ENCODE measurements at regions not wholly inside any gene's neighbourhood (a gene's known extent, or its start where the extent isn't known, plus 50 kb on each side); places are given as distances from the start of the nearest gene placed in this dataset.
"Not testable (repeated sequence)": the region's sequence is repeated elsewhere in the genome, so short reads cannot be mapped to it uniquely, and the experiment has no call there.

DNA sequence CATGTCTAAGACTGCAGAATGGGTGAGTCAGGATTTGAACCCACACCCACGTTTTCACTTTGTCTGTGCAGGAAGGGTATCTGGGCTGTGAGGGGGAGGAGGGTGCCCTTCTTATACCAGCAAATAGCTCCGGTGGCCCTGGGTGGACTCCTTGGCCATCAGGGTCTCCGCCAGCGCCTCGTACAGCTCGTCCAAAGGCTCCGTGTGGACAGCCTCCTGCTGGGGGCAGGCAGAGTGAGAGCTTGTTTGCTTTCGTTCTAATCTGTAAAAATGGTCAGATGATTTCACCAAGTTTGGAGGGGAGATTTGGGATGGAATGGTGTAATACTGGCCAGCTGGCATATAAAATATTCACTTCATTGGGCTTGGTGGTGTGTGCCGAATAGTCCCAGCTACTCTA is 111.7 kb upstream of the CCZ1B start:
- not testable (repeated sequence) for H2AFZ ChIP-seq (ENCODE audit: low read length); DNase-seq; H3F3A ChIP-seq (ENCODE audit: insufficient read depth, low read length); H3K9me2 ChIP-seq (replicated peaks; ENCODE audit: insufficient read depth, low read length); H3K27ac ChIP-seq (ENCODE audit: low read length); H3K9me3 ChIP-seq (replicated peaks; ENCODE audit: insufficient read depth, low read length); H3K27me3 ChIP-seq (replicated peaks; ENCODE audit: insufficient read depth, low read length); H3K4me2 ChIP-seq (ENCODE audit: low read depth, low read length); H3K79me2 ChIP-seq (ENCODE audit: low read length); H3K36me3 ChIP-seq (replicated peaks; ENCODE audit: insufficient read depth, low read length); H3K4me3 ChIP-seq (ENCODE audit: low read length); H4K20me1 ChIP-seq (ENCODE audit: insufficient read depth, low read length); H3K9ac ChIP-seq (ENCODE audit: low read length); H3K4me1 ChIP-seq (ENCODE audit: low read length)

- not testable (repeated sequence) for H3K4me1 ChIP-seq (ENCODE audit: low read length); H2AFZ ChIP-seq (ENCODE audit: low read length); H3K79me2 ChIP-seq (ENCODE audit: low read length); H3K4me2 ChIP-seq (ENCODE audit: low read depth, low read length); DNase-seq; H3K9me2 ChIP-seq (replicated peaks; ENCODE audit: insufficient read depth, low read length); H3F3A ChIP-seq (ENCODE audit: insufficient read depth, low read length); H3K27ac ChIP-seq (ENCODE audit: low read length); H4K20me1 ChIP-seq (ENCODE audit: insufficient read depth, low read length); H3K36me3 ChIP-seq (replicated peaks; ENCODE audit: insufficient read depth, low read length); H3K9ac ChIP-seq (ENCODE audit: low read length); H3K9me3 ChIP-seq (replicated peaks; ENCODE audit: insufficient read depth, low read length); H3K27me3 ChIP-seq (replicated peaks; ENCODE audit: insufficient read depth, low read length); H3K4me3 ChIP-seq (ENCODE audit: low read length)
- TF ChIP-seq, protein P1, sequence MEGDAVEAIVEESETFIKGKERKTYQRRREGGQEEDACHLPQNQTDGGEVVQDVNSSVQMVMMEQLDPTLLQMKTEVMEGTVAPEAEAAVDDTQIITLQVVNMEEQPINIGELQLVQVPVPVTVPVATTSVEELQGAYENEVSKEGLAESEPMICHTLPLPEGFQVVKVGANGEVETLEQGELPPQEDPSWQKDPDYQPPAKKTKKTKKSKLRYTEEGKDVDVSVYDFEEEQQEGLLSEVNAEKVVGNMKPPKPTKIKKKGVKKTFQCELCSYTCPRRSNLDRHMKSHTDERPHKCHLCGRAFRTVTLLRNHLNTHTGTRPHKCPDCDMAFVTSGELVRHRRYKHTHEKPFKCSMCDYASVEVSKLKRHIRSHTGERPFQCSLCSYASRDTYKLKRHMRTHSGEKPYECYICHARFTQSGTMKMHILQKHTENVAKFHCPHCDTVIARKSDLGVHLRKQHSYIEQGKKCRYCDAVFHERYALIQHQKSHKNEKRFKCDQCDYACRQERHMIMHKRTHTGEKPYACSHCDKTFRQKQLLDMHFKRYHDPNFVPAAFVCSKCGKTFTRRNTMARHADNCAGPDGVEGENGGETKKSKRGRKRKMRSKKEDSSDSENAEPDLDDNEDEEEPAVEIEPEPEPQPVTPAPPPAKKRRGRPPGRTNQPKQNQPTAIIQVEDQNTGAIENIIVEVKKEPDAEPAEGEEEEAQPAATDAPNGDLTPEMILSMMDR (IDR thresholded peaks at IDR 0.05; ENCODE audit: low read length) = peak; percentile 38
Observed at GRCh38 chr7:6938284-6938683, 112.2 kb upstream of the CCZ1B start.

- not testable (repeated sequence) for H3F3A ChIP-seq (ENCODE audit: insufficient read depth, low read length); H4K20me1 ChIP-seq (ENCODE audit: insufficient read depth, low read length); H3K9me2 ChIP-seq (replicated peaks; ENCODE audit: insufficient read depth, low read length); H3K9ac ChIP-seq (ENCODE audit: low read length); H3K4me1 ChIP-seq (ENCODE audit: low read length); H3K27ac ChIP-seq (ENCODE audit: low read length); H3K36me3 ChIP-seq (replicated peaks; ENCODE audit: insufficient read depth, low read length); H3K9me3 ChIP-seq (replicated peaks; ENCODE audit: insufficient read depth, low read length); DNase-seq; H3K27me3 ChIP-seq (replicated peaks; ENCODE audit: insufficient read depth, low read length); H3K79me2 ChIP-seq (ENCODE audit: low read length); H2AFZ ChIP-seq (ENCODE audit: low read length); H3K4me3 ChIP-seq (ENCODE audit: low read length); H3K4me2 ChIP-seq (ENCODE audit: low read depth, low read length)
Observed at GRCh38 chr7:6939126-6939525, 113.1 kb upstream of the CCZ1B start.

DNA sequence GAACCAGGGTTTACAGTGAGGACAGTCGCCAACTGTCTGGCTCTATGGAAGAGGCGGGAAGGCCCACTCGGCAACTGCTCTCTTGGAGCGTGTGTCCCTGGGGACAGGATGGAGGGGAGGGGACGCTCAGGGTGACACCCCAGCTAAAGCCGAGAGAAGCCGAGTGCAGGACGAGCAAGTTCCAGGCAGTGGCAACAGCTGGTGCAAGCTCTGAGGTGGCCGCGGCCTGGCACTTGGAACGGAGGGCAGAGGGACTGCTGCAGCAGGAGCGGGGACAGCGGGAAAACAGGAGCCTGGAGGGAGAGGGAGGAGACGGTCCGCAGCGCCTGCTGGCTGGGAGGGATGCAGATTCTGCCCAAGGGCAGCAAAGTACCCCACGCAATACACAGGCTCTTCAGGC is 113.8 kb upstream of the CCZ1B start:
- H2AFZ ChIP-seq (ENCODE audit: low read length); H3K9me3 ChIP-seq (replicated peaks; ENCODE audit: insufficient read depth, low read length); H3K4me3 ChIP-seq (ENCODE audit: low read length); H3K36me3 ChIP-seq (replicated peaks; ENCODE audit: insufficient read depth, low read length); H3K4me1 ChIP-seq (ENCODE audit: low read length); H3K27ac ChIP-seq (ENCODE audit: low read length); H3K9me2 ChIP-seq (replicated peaks; ENCODE audit: insufficient read depth, low read length); H3K79me2 ChIP-seq (ENCODE audit: low read length); H4K20me1 ChIP-seq (ENCODE audit: insufficient read depth, low read length); DNase-seq; H3K4me2 ChIP-seq (ENCODE audit: low read depth, low read length); H3K27me3 ChIP-seq (replicated peaks; ENCODE audit: insufficient read depth, low read length); H3F3A ChIP-seq (ENCODE audit: insufficient read depth, low read length); H3K9ac ChIP-seq (ENCODE audit: low read length): not testable (repeated sequence)

DNA sequence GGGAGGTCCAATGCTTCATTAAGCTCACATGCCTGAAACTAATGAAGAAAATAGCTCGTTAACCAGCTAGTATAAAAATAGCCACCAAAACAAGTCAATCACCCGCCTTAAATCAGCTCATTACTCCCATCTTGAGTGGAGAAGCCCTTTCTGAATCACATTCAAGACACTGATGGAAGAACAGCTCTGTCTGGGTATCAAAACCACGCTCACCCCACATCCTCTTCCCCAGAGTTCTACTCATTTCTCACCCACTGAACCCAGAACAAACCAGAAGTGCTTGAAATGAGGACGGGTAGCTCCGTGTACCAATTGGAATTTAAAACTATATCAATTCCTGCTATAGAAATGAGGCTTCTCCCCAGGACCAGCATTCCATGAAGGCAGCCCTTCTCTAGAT is 120.8 kb upstream of the CCZ1B start:
- H3K36me3 ChIP-seq (replicated peaks; ENCODE audit: insufficient read depth, low read length); H3K4me2 ChIP-seq (ENCODE audit: low read depth, low read length); DNase-seq; H3K4me1 ChIP-seq (ENCODE audit: low read length); H3K27ac ChIP-seq (ENCODE audit: low read length); H3K27me3 ChIP-seq (replicated peaks; ENCODE audit: insufficient read depth, low read length); H3K9me2 ChIP-seq (replicated peaks; ENCODE audit: insufficient read depth, low read length); H3K9me3 ChIP-seq (replicated peaks; ENCODE audit: insufficient read depth, low read length); H3K4me3 ChIP-seq (ENCODE audit: low read length); H3K9ac ChIP-seq (ENCODE audit: low read length); H4K20me1 ChIP-seq (ENCODE audit: insufficient read depth, low read length); H2AFZ ChIP-seq (ENCODE audit: low read length); H3F3A ChIP-seq (ENCODE audit: insufficient read depth, low read length); H3K79me2 ChIP-seq (ENCODE audit: low read length): not testable (repeated sequence)

DNA sequence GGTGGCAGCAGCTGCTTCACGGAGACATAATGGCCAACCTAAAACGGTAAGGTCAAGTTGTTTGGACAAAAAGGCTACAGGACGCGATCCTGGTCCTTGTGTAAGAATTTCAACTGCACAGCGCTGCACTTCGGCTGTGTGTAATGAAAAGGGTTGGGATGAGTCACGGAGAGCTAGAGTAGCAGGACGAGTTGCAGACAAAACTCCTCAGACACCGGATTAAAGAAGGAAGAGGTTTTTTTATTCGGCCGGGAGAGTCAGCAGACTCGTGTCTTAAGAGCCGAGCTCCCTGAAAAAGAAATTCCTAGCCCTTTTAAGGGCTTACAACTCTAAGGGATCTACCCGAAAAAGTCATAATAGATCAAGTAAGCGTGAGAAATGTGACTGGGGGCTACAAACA is 124.2 kb upstream of the CCZ1B start:
- not testable (repeated sequence) for H3K36me3 ChIP-seq (replicated peaks; ENCODE audit: insufficient read depth, low read length); H3F3A ChIP-seq (ENCODE audit: insufficient read depth, low read length); H3K4me1 ChIP-seq (ENCODE audit: low read length); H3K9me2 ChIP-seq (replicated peaks; ENCODE audit: insufficient read depth, low read length); H3K79me2 ChIP-seq (ENCODE audit: low read length); H3K9me3 ChIP-seq (replicated peaks; ENCODE audit: insufficient read depth, low read length); H2AFZ ChIP-seq (ENCODE audit: low read length); H3K27ac ChIP-seq (ENCODE audit: low read length); H4K20me1 ChIP-seq (ENCODE audit: insufficient read depth, low read length); DNase-seq; H3K4me2 ChIP-seq (ENCODE audit: low read depth, low read length); H3K27me3 ChIP-seq (replicated peaks; ENCODE audit: insufficient read depth, low read length); H3K4me3 ChIP-seq (ENCODE audit: low read length); H3K9ac ChIP-seq (ENCODE audit: low read length)

DNA sequence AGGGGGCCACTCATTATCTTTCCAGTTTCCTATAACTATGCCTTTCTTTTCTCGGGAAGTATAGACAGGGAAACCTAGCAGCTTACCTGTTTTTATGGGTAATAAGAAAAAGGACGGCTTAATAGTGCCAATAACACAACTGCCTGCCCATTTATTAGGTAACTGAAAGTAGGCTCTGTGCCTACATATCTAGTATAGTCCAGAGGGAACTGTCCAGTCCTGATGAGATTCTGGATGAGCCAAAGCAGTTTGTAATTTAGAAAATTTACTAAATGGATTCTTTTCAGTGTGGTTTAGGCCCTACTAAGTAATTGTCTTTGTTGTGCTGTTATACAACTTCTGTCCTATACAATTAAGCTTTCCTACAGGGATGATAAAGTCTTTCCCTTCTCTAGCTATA is 125.5 kb upstream of the CCZ1B start:
- not testable (repeated sequence) for H3K9me2 ChIP-seq (replicated peaks; ENCODE audit: insufficient read depth, low read length); H3K4me2 ChIP-seq (ENCODE audit: low read depth, low read length); H3K4me3 ChIP-seq (ENCODE audit: low read length); DNase-seq; H2AFZ ChIP-seq (ENCODE audit: low read length); H4K20me1 ChIP-seq (ENCODE audit: insufficient read depth, low read length); H3K27me3 ChIP-seq (replicated peaks; ENCODE audit: insufficient read depth, low read length); H3K4me1 ChIP-seq (ENCODE audit: low read length); H3K36me3 ChIP-seq (replicated peaks; ENCODE audit: insufficient read depth, low read length); H3K9me3 ChIP-seq (replicated peaks; ENCODE audit: insufficient read depth, low read length); H3K27ac ChIP-seq (ENCODE audit: low read length); H3F3A ChIP-seq (ENCODE audit: insufficient read depth, low read length); H3K9ac ChIP-seq (ENCODE audit: low read length); H3K79me2 ChIP-seq (ENCODE audit: low read length)
